ENCODE measurements at regions not wholly inside any gene's neighbourhood (a gene's known extent, or its start where the extent isn't known, plus 50 kb on each side); places are given as distances from the start of the nearest gene placed in this dataset.

DNA sequence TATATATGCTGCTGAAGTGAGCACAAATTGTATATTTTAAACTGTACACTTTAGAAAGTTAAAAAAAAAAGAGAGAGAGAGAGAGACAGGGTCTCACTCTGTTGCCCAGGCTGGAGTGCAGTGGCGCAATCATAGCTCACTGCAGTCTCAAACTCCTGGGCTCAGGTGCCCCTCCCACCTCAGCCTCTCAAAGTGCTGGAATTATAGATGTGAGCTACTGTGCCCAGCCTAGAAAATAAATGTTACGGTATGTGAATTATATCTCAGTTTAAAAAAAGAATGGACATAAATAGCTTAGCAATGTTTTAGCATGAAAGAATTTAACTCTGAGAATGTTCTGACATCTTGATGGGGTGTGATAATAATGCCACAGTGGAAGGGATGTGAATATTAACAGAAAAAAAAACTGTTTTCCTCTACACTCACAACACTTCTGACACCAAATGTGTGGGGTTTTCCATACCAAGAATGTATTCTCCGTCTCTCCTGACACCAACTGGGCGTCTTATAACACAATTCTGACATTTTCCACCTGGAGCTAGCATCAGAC lies 162.1 kb downstream of the PLCE1 start:
- TF ChIP-seq POLR2A (IDR thresholded peaks at IDR 0.05): no peak
- TF ChIP-seq, protein P1, sequence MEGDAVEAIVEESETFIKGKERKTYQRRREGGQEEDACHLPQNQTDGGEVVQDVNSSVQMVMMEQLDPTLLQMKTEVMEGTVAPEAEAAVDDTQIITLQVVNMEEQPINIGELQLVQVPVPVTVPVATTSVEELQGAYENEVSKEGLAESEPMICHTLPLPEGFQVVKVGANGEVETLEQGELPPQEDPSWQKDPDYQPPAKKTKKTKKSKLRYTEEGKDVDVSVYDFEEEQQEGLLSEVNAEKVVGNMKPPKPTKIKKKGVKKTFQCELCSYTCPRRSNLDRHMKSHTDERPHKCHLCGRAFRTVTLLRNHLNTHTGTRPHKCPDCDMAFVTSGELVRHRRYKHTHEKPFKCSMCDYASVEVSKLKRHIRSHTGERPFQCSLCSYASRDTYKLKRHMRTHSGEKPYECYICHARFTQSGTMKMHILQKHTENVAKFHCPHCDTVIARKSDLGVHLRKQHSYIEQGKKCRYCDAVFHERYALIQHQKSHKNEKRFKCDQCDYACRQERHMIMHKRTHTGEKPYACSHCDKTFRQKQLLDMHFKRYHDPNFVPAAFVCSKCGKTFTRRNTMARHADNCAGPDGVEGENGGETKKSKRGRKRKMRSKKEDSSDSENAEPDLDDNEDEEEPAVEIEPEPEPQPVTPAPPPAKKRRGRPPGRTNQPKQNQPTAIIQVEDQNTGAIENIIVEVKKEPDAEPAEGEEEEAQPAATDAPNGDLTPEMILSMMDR (IDR thresholded peaks at IDR 0.05): no peak
